HPDE6-E6E7 (cell line): ENCODE measurements at regions not wholly inside any gene's neighbourhood (a gene's known extent, or its start where the extent isn't known, plus 50 kb on each side); places are given as distances from the start of the nearest gene placed in this dataset.
"Not testable (repeated sequence)": the region's sequence is repeated elsewhere in the genome, so short reads cannot be mapped to it uniquely, and the experiment has no call there.

Experiments
- DNase-seq: peaks from one replicate; pipeline ENCODE4 v3.0.0; 2011; ENCODE audit warnings: missing footprints; ENCODE audit errors: extremely low spot score

- no peak for DNase-seq
Measured at GRCh38 chr7:82566752-82567151, 123.2 kb upstream of the CACNA2D1 start.

GRCh38 chr7:82562716-82563404 lies 119.3 kb upstream of the CACNA2D1 start:
- DNase-seq = no peak

GRCh38 chr7:82559193-82559805 lies 115.7 kb upstream of the CACNA2D1 start:
- DNase-seq = peak; percentile 36

GRCh38 chr7:82549616-82550285 lies 106.2 kb upstream of the CACNA2D1 start:
- no peak for DNase-seq

GRCh38 chr7:82548141-82548688 lies 104.6 kb upstream of the CACNA2D1 start:
- DNase-seq = no peak

- no peak for DNase-seq
Measured at GRCh38 chr7:82542665-82543064, 99.1 kb upstream of the CACNA2D1 start.

- no peak for DNase-seq
Measured at GRCh38 chr7:82539969-82540368, 96.4 kb upstream of the CACNA2D1 start.

- peak; percentile 54 for DNase-seq
Measured at GRCh38 chr7:82534684-82535083, 91.1 kb upstream of the CACNA2D1 start.

GRCh38 chr7:82530361-82530760 lies 86.8 kb upstream of the CACNA2D1 start:
- DNase-seq = no peak

- no peak for DNase-seq
Measured at GRCh38 chr7:82528577-82529310, 85.2 kb upstream of the CACNA2D1 start.

GRCh38 chr7:82527851-82528250 lies 84.3 kb upstream of the CACNA2D1 start:
- peak; percentile 35 for DNase-seq

GRCh38 chr7:82521906-82522445 lies 78.4 kb upstream of the CACNA2D1 start:
- no peak for DNase-seq

GRCh38 chr7:82517050-82517449 lies 73.5 kb upstream of the CACNA2D1 start:
- no peak for DNase-seq

- no peak for DNase-seq
Measured at GRCh38 chr7:82511542-82511941, 68.0 kb upstream of the CACNA2D1 start.

GRCh38 chr7:82507976-82508677 lies 64.5 kb upstream of the CACNA2D1 start:
- no peak for DNase-seq

GRCh38 chr7:82507365-82507975 lies 63.9 kb upstream of the CACNA2D1 start:
- DNase-seq = no peak

GRCh38 chr7:82506702-82507101 lies 63.1 kb upstream of the CACNA2D1 start:
- peak; percentile 14 for DNase-seq

- DNase-seq = no peak
Measured at GRCh38 chr7:82506208-82506607, 62.6 kb upstream of the CACNA2D1 start.

GRCh38 chr7:82501346-82501745 lies 57.8 kb upstream of the CACNA2D1 start:
- no peak for DNase-seq

- not testable (repeated sequence) for DNase-seq
Measured at GRCh38 chr7:82499546-82499945, 56.0 kb upstream of the CACNA2D1 start.

- no peak for DNase-seq
Measured at GRCh38 chr7:82494420-82494819, 50.8 kb upstream of the CACNA2D1 start.
